HG03432 (cell line): ENCODE measurements at regions not wholly inside any gene's neighbourhood (a gene's known extent, or its start where the extent isn't known, plus 50 kb on each side); places are given as distances from the start of the nearest gene placed in this dataset.
A peak's percentile ranks its signal among the peaks of the same experiment; 100 is the strongest.

ENCODE experiments used
- ATAC-seq: cut with Tn5 transposase; IDR thresholded peaks from one replicate; pipeline ENCODE4 v1.9.1; 2021; ENCODE audit warnings: mild to moderate bottlenecking, moderate library complexity; ENCODE audit not compliant: unreplicated experiment

DNA sequence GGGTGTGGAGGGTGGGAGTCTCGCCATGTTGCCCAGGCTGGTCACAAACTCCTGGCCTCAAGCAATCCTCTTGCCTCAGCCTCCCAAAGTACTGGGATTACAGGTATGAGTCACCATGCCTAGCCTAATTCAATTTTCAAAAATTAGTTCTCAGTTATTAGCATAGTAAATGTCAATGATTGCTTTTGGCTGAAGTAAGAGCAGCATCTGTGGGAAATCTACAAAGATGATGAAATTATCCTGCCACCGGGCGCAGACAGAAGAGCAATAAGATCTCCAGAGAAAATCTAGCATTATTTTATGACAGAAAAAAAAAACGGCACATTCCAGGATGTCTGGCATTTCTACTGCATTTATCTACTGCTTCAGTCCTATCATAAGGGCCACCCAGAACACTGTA, 97.9 kb upstream of the DAAM1 start:
- ATAC-seq = no peak

DNA sequence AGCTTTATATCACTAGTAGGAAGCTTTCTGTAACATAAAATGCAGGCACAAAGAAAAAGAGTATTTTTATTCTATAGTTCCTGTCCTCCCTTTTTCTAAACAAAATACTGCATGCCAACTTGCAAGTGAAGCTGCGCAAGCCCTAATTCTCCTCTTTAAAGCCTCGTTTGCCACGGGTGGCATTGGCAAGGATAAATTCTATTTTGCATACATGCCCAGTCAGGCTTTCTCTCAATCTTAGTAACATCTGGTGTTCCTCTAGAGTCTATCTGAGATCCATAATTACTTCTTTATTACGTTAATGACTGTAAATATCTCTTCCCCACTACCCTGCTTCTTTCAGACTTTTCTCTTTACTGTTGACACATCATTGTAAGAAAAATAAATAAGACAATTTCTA, 97.1 kb upstream of the DAAM1 start:
- ATAC-seq = no peak

DNA sequence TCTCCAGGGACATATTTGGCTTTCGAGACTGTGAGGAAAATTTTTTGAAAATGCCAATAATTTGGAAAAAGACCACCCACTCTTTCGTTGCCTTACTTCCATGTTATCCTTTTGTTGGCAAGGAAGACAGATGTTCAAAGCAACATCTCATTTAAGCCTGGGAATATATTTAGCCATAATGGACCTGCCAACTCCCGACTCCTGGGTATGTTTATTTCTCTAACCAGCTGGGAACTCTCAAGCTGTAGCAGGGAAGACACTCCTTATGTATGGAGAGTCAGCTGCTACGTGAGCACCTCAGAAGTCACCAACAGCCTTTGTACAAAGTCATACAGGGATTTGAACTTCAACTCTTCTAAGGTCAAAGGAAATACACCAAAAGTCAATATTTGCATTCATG, 96.5 kb upstream of the DAAM1 start:
- no peak for ATAC-seq

DNA sequence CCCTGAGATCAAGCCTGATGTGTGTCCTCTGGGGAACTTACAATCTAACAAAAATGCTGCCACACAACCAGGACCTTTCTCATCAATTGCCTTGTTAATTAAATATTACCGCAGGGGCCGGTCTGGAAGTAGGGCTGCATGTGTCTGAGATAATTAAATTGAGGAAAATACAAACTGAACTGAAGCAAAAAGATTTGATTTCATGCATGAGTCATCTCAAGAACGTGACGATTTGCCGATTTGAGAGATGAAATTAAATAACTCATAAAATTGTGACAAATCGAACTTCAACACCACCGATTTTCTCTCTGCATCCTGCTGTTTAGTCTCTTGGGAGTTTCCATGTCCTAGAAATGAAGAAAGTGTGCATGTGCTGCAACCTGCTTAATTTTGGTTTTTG, 94.6 kb upstream of the DAAM1 start:
- no peak for ATAC-seq

DNA sequence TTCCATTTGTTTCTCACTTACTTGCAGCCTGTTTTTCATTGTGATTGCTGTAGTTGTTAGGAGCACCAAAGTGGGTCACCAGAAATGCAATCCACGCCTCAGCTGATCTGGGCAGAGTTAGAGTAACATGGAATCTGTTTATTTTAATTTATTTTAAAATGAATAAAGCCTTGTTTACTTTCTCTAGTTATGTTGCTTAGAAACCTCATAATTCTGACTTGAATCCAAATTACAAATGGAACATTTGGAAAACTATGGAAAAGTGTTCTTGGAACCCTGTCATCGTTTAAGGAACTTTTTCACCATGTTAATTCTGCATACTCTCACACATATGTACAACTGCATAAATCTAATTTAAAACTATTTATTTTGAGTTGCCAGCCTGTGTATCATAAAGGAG, 92.2 kb upstream of the DAAM1 start:
- no peak for ATAC-seq

DNA sequence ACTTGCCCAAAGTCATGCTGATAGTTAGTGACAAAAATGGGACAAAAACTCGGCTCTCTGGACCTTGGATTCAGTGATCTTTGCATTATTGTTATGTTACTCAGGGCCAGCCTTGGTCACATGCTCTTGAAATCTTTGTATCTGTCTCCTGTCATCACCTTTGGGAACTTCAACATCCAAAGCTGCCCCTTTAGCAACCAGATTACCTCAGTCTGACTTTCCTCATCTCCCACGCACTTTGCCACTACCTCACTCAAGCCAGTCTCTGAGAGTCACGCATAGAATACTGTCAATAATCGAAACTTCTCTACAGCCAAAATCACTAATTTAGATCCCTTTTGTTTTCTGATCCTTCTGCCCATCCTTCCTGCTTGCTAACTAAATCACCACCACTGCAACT, 90.8 kb upstream of the DAAM1 start:
- no peak for ATAC-seq

DNA sequence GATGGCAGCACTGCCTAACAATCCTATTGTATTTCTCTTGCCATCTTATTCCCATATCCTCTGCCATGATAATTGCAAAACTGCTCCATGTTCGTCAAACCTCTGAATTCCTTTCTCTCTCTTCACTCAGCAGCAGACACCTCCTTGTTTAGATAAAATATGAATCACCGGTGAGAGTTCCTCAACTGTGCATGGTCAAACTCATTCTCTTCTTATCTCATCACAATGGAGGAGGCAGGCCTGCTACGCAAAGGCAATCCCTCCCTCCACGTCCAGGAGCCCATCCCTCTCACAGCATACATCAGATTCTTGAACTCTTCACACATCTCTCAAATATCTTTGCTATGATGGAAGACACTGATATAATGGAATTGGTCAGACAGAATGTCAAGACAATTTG, 90.1 kb upstream of the DAAM1 start:
- no peak for ATAC-seq

DNA sequence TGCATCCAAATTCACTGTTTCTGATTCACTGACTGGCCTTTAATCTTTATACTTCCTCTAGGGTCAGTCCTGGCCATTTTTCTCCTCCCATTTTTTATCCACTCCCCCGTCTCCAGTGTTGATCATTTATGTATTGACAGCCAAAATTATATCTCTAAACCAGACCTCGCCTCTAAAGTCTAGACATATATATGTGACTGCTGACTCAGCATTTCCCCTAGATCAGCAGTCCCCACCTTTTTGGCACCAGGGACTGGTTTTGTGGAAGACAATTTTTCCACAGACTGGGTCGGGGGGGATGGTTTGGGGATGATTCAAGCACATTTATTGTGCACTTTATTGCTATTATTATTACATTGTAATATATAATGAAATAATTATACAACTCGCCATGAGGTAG, 88.3 kb upstream of the DAAM1 start:
- no peak for ATAC-seq

DNA sequence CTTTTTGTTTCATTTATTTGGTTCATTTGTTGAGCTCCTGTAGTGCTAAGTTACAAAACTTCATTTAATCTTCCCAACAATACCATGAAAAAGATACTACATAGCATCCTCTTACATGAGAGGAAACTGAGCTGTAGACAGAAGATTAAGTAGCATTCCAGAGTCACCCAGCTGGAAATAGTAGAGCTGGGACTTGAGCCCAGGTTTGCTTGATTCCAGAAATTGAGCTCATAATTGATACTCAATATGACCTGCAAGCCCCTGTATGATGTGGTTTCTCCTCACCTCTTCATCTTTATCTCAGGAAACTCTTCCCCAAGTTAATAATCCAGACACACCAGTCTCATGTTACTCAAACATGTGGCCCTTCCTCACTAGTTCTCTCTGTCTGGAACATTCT, 87.0 kb upstream of the DAAM1 start:
- ATAC-seq = no peak

DNA sequence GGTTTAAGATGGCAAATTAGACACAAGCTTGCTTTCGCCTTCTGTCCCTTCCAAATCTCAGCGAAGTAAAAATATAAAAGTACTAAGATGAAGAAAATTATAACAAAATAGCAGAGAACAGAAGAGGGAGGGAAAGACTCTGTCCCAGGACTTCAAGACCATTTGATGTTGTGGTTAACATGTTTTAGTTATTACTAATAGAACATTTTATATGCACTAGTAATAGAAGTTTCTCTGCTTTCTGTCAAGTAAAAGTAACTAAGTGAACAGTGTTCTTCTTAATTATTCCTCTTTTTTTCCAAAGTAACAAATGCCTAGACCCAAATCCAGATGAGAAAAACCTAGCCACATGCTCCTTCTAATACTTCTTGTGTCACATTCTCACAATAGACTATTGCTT, 85.1 kb upstream of the DAAM1 start:
- no peak for ATAC-seq

DNA sequence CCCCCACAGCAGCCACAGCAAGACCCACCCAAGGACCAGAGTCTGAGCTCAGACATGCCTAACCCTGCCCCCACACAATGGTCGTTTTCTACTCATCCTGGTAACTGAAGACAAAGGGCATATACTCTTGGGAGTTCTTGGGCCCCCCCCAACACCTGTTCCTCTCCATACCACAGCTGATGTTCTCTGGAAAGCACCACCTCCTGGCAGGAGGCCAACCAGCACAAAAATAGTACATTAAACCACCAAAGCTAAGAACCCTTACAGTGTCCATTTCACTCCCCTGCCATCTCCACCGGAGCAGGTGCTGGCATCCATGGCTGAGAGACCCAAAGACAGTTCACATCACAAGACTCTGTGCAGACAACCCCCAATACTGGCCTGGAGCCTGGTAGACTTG, 80.6 kb upstream of the DAAM1 start:
- ATAC-seq = peak; percentile 47

DNA sequence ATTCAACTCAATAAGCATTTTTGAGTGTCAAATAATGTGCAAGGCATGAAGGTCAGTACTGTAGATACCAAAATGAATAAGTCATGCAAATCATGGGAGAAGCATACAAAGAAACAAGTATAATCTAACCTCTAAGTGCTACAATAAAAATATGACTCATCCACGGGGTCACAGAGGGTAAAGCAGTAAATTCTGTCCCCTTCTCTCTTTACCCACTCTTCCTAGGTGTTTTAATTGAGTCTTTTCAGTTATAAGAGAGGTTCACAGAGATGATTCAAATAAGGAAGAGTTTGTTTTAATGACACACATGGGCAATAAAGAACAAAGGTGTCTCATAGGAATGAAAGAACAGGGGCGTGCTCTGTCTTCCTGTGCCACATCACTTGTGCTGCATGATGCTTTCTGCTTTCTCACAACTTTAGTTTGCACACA, 71.5 kb upstream of the DAAM1 start:
- peak; percentile 88 for ATAC-seq

DNA sequence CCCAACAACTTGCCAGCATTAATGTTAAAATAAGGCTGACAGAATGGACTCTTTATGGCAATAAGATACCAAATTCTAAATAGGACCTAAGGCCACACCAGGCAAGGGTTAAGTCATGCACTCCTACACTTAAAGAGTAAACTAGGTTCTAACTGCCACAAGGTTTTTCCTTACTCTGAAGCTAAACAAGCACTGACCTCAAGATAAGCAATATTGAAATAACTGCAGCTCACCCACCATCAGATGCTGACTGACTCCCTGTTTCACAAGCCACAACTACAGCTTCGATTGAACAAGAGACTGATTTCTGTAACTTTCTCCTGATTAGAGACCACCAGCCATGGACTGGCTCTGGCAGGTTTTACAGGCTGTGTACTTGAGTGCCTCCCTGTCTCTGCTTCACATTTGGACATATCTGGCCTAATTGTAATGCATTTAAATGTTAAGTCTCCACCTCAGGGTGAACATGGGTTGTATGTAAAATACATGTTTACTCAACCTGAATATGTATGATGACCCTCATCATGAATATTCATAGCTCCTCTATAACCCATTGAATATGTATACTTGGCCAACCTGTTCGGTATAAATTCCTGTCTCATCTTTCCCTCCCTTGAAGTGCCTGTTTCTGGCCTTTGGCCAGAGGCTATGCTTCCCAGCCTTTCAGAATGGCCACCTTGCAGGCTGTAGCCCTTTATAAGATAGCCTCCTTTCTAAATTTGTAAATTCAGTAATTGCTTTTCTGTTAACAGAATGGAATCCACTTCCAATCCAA, 70.5 kb upstream of the DAAM1 start:
- ATAC-seq = no peak

DNA sequence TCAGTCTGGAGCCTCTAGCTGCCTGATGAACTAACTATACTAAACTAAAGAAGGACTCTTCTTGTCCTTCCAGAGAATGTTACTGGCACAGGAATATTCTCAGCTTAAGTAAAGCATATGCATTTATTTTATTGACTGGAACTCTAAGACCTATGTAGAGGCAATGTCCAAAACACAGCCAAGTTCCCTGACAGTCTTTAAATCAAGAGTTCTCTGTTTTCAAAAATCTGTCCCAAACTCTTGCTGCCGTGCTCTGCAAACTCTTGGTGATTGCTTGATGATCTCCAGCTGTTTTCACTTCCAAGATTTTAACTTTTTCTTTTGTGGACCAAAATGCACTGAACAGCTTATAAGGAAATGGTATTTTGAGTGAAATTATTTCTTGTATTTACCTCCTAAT, 67.5 kb upstream of the DAAM1 start:
- no peak for ATAC-seq

DNA sequence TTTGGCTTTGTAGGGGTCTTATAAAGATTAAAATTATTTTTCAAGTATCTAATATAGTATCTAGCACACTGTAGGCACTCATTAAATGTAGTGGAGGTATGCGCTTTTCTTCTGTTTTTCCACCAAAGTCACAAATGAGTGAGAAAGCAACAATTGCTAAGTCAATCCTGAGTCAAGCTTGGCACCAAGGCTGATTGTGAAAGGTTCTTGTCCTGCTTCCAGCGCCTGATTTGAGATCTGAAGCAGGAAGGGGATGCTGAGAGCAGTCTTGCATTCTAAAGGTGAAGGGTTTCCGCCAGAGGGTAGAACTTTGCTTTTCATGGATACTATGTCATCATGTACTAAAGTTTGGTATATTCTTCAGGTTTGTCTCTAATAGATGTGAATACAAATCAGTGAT, 64.9 kb upstream of the DAAM1 start:
- no peak for ATAC-seq

DNA sequence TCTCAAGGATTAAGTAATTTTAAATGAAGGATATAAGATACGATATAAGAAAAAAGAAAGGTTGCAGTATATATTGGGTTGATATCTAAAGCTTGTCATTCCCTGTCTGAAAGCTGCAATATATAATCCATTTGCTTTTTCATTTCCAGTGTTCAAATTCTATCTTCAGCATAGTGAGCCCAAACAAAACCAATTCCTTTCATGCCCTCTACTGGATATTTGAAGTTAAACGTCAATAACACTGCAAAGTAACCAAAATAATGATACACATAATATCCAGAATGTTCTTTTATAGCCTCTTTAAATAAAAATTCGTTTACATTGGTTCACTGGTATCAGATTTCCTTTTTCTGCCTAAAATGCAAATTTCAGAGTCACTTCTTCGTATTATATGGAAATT, 64.5 kb upstream of the DAAM1 start:
- no peak for ATAC-seq

DNA sequence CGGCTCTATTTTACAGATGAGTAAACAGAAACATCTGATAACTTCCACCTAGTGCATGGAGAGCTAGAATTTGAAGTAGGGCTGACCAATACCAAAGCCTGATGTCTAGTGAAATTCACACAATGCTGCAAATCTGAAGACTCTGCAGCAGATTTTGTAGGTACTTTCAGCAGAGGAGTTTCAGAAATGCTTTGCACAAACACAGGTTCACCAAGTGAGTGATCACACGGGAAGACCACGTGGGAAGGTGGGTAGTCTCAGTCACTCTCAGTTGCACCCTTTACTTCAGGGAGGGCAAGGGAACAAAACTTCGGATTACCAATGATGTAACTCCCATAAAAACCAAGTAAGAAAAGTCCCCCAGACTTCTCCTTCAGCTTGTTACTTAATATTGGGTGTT, 63.3 kb upstream of the DAAM1 start:
- no peak for ATAC-seq

DNA sequence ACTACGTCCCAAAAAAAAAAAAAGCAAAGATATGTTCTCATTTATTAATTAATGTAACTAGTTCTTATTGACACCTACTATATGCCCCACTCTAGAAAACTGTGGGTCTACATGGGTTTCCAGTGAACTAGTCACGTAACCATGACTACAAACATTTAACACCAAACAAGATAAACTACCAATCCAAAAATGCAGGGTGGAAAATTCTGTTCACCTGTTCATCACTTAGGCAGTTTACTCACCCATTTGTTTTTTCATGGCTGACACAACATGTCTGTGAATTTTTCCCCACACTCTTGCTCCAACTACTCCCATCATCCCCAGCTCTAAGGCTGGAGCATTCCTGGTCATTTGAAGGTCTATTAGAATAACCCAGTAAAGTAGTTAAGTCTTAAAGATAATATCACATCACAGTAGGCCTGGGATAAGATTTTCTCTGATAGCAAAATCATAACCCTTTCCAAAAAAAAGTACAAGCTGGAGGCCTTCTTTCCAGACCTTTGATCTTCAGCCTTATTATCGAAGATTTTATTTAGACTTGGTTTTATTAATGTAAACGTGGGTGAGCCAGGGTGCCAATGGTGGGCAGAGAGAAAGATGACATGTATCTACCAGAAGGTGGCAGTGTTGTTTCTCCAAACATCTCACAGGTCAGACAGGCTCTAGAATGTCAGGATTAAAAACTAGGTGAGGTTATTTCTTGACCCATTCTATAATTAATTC, 61.6 kb upstream of the DAAM1 start:
- peak; percentile 71 for ATAC-seq

DNA sequence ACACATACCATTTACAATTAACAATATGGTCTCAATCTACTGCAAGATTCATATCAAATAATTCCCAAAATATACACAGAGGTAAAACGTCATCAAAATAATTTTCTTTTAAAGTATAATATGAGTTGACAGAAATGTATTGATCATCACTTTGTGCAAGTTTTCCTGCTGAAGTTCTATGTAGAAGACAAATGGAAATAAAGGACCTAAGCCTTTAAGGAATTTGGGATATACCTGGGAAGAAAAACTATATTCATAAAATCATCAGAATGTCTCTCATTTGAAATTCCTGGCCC, 61.1 kb upstream of the DAAM1 start:
- no peak for ATAC-seq

DNA sequence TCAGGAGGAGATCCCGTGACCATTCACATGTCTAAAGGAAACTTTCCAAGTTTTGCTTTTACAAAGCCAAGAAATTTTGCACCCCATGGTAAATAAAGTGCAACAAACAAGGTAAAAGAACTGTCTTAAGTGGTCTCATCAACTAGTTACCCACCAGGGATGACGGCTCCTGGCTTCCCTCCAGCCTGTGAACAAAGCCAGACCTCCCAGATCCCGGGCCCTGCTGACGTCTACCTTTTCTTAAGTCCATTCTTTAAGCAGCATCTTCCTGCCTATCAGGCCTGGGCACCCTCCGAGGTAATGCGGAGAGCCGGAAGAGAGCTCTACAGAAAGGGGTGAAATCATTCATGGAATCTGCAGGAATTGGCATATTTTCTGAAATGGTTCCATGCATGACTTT, 58.0 kb upstream of the DAAM1 start:
- no peak for ATAC-seq

DNA sequence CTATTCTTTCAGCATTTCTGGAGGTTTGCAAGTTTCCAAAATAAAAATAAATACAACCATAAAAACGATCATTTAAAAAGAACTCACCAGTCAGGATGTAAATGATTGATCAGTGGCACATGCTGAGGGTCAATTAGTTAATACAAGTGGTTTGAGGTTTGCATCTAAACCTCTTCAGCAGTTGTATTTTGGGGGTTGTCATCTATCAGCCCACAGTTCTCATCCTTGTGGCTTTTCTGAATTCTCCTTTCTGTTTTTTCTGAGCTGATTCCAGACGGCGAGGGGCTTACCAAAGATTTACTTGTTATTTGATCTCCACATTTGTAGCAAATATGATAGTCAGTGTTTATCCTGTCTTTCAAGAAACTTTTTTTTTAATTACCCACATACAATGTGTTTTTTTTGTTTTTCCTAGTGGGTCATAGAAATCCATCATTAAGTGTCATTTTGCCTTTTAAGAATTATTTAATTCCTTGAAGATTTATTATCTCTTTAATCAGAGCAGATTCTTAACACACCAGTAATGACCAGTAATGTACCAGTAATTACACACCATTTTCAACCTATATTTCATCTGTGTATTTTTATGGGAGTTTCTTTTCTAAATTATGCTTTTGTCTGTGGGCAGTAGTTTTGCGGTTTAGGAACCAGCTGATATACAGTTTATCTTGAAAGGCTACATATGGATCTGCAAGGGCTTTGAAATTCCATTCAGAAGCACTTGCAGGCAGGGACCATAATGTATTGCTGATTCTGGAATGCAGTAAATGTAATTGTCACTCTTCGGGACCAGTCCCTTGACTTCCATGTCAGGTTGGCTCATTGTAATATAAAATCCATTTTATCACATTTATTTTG, 56.3 kb upstream of the DAAM1 start:
- no peak for ATAC-seq
